Ovary (tissue), 3 donors: ENCODE measurements at regions not wholly inside any gene's neighbourhood (a gene's known extent, or its start where the extent isn't known, plus 50 kb on each side); places are given as distances from the start of the nearest gene placed in this dataset.

ENCODE experiments used
- CTCF ChIP-seq, 3 donors: fragments of 450-650 bp in 2 of 3; fragments of 200-600 bp in 1 of 3; IDR thresholded peaks; one replicate each; pipeline versions ENCODE4 v1.5.1 to v1.8.0; 2016 to 2022; ENCODE audit warnings: antibody characterized with exemption in 3 of 3, mild to moderate bottlenecking in 1 of 3
- EP300 ChIP-seq: sonication (generic); formaldehyde crosslinking; IDR thresholded peaks from one replicate; pipeline ENCODE4 v1.6.1; 2017; ENCODE audit warnings: antibody characterized with exemption
- POLR2A ChIP-seq: fragments of 450-650 bp; IDR thresholded peaks from one replicate; pipeline ENCODE4 v1.6.1; 2017; ENCODE audit warnings: antibody characterized with exemption, mild to moderate bottlenecking, moderate library complexity
- donor health status: DM: no; HTN: no; CAD: no.

DNA sequence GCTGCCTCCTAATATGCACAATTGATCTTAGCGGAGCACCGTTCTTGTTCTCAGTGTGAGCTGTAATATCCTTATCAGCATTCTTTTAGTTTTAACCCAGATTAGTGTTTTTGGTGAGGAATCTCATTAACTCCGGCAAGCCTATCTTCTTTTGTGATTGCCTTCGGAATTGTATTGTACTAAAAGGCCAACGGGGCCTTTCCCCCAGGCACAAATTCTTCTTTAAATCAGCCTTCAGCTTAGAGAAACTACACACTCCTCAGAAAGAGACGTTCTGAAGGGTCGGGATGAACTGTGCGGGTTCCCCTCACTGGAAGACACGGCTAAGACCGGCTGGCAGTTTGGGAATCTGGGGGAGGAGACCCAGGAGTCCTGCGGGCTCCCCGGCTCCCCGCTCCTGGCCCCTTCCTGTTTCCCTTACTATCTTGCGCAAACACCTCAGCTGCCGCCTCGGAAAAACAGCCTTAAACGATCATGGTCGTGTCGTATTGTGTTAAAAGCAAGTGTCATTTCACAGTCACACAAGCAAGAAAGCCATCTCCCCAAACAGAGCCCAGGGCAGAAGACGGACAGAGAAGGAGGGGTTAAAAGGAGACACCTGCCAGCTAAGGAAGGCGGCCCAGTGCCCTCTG is 353.1 kb upstream of the IRX2 start:
- TF ChIP-seq POLR2A: no peak
- TF ChIP-seq CTCF (IDR thresholded peaks at IDR 0.05): no peak
- no peak for TF ChIP-seq EP300
